ENCODE measurements at regions not wholly inside any gene's neighbourhood (a gene's known extent, or its start where the extent isn't known, plus 50 kb on each side); places are given as distances from the start of the nearest gene placed in this dataset.

DNA sequence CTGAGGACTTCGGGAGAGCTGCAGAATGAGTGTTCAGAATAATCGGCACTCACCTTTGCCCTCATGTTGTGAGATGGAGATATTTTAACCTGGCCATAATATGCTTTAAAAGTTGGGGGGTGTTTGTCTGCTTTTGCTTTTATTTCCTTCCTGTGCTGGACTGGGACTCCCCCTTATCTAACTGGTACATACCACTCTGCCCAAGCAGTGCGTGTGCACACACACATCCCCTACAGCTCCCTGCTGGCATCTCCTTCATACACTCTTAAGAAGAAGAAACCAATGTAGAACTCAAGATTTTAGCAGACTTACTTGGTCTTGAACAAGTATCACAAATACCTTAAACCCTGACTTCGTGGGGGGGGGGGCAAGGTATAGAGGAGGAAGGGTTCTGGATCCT is 146.2 kb upstream of the DMRT1 start:
- TF ChIP-seq ZBTB7A (IDR thresholded peaks at IDR 0.05; ENCODE audit: low read depth) (no peak), RAD21 (IDR thresholded peaks at IDR 0.05; ENCODE audit: low read depth) (no peak), EP300 (IDR thresholded peaks at IDR 0.05; ENCODE audit: borderline replicate concordance) (no peak)
- TF ChIP-seq, protein P1, sequence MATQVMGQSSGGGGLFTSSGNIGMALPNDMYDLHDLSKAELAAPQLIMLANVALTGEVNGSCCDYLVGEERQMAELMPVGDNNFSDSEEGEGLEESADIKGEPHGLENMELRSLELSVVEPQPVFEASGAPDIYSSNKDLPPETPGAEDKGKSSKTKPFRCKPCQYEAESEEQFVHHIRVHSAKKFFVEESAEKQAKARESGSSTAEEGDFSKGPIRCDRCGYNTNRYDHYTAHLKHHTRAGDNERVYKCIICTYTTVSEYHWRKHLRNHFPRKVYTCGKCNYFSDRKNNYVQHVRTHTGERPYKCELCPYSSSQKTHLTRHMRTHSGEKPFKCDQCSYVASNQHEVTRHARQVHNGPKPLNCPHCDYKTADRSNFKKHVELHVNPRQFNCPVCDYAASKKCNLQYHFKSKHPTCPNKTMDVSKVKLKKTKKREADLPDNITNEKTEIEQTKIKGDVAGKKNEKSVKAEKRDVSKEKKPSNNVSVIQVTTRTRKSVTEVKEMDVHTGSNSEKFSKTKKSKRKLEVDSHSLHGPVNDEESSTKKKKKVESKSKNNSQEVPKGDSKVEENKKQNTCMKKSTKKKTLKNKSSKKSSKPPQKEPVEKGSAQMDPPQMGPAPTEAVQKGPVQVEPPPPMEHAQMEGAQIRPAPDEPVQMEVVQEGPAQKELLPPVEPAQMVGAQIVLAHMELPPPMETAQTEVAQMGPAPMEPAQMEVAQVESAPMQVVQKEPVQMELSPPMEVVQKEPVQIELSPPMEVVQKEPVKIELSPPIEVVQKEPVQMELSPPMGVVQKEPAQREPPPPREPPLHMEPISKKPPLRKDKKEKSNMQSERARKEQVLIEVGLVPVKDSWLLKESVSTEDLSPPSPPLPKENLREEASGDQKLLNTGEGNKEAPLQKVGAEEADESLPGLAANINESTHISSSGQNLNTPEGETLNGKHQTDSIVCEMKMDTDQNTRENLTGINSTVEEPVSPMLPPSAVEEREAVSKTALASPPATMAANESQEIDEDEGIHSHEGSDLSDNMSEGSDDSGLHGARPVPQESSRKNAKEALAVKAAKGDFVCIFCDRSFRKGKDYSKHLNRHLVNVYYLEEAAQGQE (IDR thresholded peaks at IDR 0.05; ENCODE audit: low read depth): no peak
- TF ChIP-seq, protein P2, sequence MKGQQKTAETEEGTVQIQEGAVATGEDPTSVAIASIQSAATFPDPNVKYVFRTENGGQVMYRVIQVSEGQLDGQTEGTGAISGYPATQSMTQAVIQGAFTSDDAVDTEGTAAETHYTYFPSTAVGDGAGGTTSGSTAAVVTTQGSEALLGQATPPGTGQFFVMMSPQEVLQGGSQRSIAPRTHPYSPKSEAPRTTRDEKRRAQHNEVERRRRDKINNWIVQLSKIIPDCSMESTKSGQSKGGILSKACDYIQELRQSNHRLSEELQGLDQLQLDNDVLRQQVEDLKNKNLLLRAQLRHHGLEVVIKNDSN (IDR thresholded peaks at IDR 0.05): no peak
